D341Med (cell line): ENCODE measurements at regions not wholly inside any gene's neighbourhood (a gene's known extent, or its start where the extent isn't known, plus 50 kb on each side); places are given as distances from the start of the nearest gene placed in this dataset.
"Not testable (repeated sequence)": the region's sequence is repeated elsewhere in the genome, so short reads cannot be mapped to it uniquely, and the experiment has no call there.

Experiments
- DNase-seq: peaks from one replicate; pipeline ENCODE4 v3.0.0; 2012; ENCODE audit warnings: low spot score

DNA sequence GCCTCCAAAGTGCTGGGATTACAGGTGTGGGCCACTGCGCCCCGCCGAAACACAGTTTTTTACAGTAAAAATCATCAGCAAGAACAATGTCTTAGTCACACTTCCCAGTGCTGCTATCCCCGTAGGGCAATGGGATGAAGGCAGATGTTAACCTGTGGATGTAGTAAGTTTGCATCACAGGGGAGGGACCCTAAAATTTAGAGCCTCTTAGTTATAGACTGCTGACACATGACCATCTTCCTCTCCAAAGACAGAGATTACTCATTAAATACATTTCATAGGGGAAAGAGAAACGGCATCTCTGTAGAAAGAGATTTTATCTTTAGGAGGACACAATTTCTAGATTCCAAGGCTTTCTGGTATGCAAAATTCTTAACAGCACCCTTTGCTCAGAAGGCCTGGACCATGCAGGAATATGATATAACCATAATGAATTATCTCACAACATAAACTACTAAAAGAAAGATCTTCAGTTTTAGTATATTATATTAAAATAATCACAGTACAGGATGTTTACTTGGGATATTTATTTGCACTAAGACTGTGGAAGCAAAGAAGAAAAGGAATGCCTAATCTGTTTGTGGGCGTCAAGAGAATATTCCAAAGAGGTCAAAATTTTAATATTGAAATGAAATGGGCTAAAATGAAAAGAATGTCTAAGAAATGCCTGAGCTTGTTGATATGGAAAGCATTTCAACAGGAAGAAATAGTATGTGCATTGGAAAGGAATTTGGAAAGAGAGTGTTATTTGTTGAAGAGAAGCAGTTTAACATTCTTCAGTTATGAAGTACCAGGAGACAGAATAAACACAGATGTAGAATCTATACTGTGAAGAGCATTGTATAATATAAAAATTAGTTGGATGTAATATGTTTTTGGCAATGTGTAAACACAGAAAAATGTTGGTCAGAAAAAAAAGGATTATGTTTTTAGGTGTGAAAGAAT, 1228.3 kb upstream of the CHAC2 start:
- no peak for DNase-seq

GRCh38 chr2:52537588-52537987, 1230.0 kb upstream of the CHAC2 start:
- DNase-seq = no peak

DNA sequence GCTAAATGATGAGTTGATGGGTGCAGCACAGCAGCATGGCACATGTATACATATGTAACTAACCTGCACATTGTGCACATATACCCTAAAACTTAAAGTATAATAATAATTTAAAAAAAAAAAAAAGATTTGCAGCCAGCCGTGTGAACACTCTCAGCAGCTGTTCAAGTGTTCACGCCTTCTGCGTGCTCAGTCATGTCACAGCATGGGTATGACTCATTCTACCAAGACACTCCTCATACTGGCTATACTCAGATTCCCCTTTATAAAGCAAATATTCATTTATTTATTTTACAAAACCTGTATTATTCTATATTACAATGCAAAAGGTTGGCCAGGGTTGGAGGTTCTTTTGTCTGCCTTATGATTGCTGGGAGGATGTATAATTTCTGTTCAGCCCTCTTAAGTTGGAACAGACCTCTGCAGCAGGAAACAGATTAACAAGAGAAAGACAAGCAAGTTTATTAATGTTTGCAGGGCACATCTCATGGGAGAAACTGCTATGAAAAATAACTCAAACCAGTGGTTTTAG, 1230.6 kb upstream of the CHAC2 start:
- DNase-seq = no peak

DNA sequence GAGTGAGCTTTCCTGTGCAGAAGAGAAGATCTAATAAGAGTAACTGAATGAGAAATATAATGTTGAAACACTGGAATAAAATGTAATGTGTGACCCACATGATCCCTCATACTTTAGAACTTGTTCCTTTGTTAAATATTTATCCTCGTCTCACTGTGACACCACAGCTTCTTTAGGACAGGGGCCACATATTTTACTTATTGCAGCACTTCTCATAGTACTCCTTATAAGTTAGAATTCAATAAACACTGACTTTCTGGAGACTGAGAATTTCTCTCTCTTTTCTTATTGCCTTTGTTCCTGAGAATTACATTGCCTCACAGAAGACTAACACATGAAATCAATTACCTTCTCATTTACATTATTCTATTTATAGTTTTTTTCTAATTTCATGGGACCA, 1234.6 kb upstream of the CHAC2 start:
- no peak for DNase-seq

DNA sequence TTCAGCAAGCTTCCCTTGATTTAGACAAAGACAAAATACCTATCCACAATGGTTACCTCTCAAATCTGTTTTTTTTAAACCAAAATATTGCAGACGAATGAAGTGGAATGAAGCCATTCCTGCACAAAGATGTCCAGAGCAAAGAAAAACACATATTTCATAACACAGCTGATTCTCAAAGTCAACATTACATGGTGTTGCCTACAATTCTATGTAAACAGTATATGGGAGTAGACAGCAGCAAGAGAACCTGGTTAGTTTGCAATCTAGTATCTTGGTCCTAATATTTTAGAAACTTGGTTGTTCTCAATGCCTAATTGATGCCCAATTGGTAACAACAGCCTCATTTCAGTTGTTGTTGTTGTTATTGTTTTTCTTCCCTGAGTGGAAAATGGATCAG, 1240.9 kb upstream of the CHAC2 start:
- DNase-seq = no peak

DNA sequence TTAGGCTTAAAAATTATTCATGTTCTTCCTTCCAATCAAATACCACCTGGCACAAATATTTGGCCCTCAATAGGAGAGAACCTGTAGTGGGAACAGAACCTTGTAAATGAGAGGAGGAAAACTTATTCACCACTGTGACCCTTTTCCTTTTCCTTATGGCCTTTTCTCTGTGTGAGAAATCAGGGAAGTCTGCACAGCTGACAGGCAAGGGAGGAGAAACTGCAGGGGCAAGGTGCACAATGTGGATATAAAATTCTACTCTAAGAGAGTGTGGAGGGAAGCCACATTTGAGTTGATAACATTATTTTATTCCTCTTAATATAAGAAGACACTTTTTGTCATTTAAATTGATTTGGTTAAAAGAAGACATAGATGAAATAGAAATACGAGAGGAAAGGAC, 1247.0 kb upstream of the CHAC2 start:
- DNase-seq = no peak

DNA sequence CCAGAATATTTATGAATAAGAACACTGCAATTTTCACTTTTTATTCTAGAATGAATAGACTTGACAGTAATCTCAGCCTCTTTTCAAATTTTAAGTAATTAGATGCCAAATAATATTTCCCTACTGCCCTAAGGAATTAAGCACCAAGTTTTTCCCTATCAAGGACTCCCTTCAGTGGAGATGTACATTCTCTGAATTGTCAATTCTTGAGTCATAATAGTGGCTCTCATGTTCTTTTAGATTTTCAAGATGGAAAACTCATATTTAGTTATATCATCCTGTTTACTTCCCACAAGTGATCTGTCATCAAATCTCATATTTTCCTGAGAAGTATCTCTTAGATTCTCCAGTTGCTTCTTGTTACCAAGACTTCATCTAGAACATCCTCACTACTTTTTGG, 1248.9 kb upstream of the CHAC2 start:
- DNase-seq = no peak

DNA sequence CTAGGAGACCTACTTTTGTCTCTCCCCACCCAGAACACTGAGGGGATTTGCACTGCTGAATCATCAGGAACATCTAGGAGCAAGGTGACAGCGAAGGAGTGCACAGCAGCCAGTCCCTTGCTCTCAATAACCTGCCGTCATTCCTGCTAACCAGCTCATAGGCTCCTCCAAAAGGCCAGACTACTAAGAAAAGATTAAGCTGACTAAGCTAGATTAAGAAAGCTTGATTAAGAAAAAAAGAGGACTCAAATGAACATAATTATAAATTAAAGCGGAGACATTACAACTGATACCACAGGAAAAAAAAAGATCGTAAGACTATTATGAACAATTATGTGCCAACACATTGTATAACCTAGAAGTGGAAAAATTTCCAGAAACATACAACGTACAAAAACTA, 1254.8 kb upstream of the CHAC2 start:
- no peak for DNase-seq

DNA sequence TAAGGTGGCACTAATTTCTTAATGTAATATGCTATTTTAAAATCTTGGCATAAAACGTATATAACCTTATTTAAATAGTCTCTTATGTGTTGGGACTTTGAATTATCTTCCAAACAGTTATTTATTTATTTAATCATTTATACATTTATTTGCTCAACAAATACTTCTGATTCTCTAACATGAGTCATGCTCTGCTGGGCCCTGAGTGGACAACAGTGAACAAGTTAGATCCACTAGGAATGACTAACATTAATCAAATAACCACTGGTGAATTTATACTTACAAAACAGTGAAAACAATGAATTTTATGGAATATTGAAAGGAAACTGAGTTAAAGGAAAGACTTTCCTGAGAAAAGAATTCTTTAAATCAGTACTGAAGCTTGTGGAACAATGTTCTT, 1257.2 kb upstream of the CHAC2 start:
- no peak for DNase-seq

- DNase-seq = no peak
Observed at GRCh38 chr2:52502476-52502860, 1265.1 kb upstream of the CHAC2 start.

GRCh38 chr2:52501715-52502475, 1265.7 kb upstream of the CHAC2 start:
- DNase-seq = no peak

DNA sequence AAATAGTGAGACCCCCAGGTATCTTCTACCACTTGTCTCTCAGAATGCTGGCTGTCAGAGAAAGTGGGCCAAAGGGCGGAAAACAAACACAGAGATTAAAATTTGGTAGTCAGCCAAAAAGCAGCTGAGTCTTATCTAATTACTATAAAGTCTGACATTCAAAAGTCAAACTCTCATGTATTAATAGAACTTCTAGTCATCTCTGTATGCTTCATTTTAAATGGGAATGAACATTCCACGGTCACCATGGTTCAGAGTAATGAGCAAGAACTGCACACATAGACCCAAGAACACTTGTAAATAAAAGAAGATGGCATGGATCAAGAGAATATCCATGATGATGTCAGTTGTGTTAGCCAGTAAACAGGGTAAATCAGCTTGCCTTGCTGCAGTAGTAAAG, 1267.0 kb upstream of the CHAC2 start:
- DNase-seq = no peak

DNA sequence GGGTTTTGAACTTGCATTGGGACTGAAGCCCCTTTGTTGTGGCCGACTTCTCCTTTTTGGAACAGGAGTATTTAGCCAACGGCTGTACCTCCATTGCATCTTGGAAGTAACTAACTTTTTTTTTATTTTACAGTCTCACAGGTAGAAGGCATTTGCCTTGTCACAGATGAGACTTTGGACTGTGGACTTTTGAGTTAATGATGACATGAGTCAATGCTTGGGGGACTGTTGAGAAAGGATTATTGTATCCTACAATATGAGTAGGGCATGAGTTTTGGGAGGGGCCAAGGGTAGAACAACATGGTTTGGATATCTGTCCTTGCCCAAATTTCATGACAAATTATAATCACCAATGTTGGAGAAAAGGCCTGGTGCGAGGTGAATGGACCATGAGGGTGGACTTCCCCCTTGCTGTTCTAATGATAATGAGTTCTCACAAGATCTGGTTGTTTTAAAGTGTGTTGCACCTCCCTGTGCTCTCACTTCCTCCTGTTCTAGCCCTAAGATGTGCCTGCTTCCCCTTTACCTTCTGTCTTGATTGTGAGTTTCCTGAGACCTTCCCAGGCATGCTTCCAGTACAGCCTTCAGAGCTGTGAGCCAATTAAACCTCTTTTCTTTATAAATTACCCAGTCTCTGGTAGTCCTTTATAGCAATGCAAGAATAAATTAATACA, 1269.4 kb upstream of the CHAC2 start:
- DNase-seq = no peak

DNA sequence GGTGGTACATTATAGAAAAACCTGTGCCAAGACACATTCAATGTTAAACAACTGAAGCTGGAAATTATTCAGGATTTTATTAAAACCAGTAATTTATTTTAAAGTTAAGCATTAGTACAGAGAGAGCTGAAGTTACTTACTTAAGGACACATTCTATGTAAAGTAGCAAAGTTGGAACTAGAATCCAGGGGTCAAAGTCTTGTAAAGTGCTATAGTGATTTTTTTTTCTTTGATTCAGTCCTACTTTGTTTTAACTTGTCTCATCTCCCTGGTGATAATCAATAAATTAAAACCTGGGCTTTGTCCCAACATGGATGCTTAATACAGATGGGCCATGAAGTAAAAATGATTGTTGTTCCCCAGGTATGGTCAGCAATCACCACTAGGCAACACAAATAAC, 1271.8 kb upstream of the CHAC2 start:
- no peak for DNase-seq

DNA sequence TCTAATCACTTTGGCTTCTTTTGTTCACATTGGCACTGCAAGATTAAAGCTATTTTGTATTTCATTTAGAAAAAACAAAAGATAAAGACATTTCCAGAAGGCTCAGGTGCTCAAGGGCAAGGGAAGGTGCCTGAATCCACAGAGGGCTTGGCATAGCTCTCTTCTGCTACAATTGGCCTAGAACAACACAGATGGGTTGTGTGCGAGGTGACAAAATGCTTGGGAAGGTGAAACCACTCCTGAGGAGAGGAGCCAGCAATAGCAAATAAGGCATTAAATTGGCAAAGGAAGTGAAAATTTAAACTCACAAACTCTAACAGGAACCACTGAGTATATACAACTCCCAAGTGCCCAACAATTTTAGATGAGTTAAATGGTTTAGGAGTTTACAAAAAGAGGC, 1290.4 kb upstream of the CHAC2 start:
- no peak for DNase-seq

DNA sequence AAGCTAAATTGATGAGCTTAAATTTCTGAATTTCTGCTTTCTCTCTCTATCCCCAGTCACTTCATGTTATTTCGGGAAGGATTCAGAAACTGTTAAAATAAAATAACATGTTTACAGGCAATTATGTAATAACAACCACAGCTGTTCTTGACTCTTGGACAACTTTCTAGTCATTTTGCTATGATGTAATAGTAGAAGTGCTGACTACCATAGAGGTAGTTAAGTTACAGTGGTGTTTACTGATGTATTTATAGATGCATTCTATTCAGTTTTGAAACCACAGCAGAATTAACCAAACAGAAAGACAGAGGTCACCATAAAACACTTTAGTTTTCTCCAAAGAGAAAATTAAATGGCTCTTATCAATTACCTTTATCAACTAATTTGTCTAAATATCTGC, 1292.0 kb upstream of the CHAC2 start:
- DNase-seq = no peak

- DNase-seq = no peak
Observed at GRCh38 chr2:52474091-52474490, 1293.5 kb upstream of the CHAC2 start.

DNA sequence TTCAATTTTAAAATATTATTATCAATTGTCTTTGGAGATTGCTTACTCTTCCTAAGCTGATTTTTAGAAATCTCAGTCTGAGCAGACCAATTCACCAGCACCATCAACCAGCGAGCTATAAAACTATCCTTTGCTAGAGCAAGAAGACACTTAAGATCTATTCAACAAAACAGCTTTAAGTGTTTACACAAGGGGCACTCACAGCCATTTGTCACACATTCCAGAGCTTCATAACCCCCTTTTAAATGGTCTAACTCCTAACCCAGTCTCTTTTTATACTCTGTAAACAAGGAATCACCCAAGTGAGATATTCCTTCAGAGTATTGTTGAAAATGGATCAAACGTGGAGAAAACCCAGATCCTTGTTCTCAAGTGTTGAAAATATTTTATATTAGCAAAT, 1294.1 kb upstream of the CHAC2 start:
- no peak for DNase-seq

GRCh38 chr2:52470457-52470856, 1297.1 kb upstream of the CHAC2 start:
- DNase-seq = not testable (repeated sequence)

GRCh38 chr2:52467189-52467588, 1300.4 kb upstream of the CHAC2 start:
- no peak for DNase-seq

DNA sequence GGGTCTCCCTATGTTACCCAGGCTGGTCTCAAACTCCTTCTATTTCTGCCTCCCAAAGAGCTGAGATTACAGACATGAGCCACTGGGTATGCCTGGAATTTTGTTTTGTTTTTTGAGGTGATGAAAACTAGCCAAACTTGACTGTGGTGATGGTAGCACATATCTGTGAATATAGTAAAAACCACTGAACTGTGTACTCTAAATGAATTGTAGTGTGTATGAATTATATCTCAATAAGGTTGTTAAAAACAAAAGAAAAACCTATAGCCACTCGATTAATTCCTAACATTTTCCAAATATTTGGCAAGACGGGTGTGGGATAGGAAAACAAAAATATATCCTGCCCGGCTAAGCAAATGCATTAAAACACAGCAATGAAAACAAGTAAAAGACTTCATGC, 1302.3 kb upstream of the CHAC2 start:
- no peak for DNase-seq

GRCh38 chr2:52463457-52463856, 1304.1 kb upstream of the CHAC2 start:
- DNase-seq = no peak
